ENCODE measurements at regions not wholly inside any gene's neighbourhood (a gene's known extent, or its start where the extent isn't known, plus 50 kb on each side); places are given as distances from the start of the nearest gene placed in this dataset.

GRCh38 chr15:46266661-46267060 lies 631.8 kb downstream of the SQOR start:
- DNase-seq = no peak

- no peak for DNase-seq
Measured at GRCh38 chr15:46270481-46271147, 635.8 kb downstream of the SQOR start.

GRCh38 chr15:46275701-46276100 lies 640.9 kb downstream of the SQOR start:
- DNase-seq = no peak

GRCh38 chr15:46277451-46277850 lies 642.6 kb downstream of the SQOR start:
- DNase-seq = no peak

GRCh38 chr15:46278062-46278461 lies 643.2 kb downstream of the SQOR start:
- DNase-seq = peak; percentile 90

GRCh38 chr15:46278486-46279090 lies 643.8 kb downstream of the SQOR start:
- DNase-seq = peak; percentile 81

- DNase-seq = peak; percentile 42
Measured at GRCh38 chr15:46280762-46281542, 646.1 kb downstream of the SQOR start.

GRCh38 chr15:46293550-46293949 lies 658.7 kb downstream of the SQOR start:
- no peak for DNase-seq

- no peak for DNase-seq
Measured at GRCh38 chr15:46296002-46296401, 661.2 kb downstream of the SQOR start.

- DNase-seq = no peak
Measured at GRCh38 chr15:46296797-46297196, 662.0 kb downstream of the SQOR start.

- DNase-seq = no peak
Measured at GRCh38 chr15:46297766-46298165, 662.9 kb downstream of the SQOR start.

- DNase-seq = no peak
Measured at GRCh38 chr15:46300716-46301115, 665.9 kb downstream of the SQOR start.

GRCh38 chr15:46301291-46301690 lies 666.5 kb downstream of the SQOR start:
- DNase-seq = no peak

GRCh38 chr15:46301826-46302225 lies 667.0 kb downstream of the SQOR start:
- DNase-seq = no peak

GRCh38 chr15:46304321-46304720 lies 669.5 kb downstream of the SQOR start:
- no peak for DNase-seq

- DNase-seq = no peak
Measured at GRCh38 chr15:46307746-46308145, 672.9 kb downstream of the SQOR start.

- peak; percentile 6 for DNase-seq
Measured at GRCh38 chr15:46309914-46310313, 675.1 kb downstream of the SQOR start.

GRCh38 chr15:46312133-46312740 lies 677.4 kb downstream of the SQOR start:
- DNase-seq = peak; percentile 80

- peak; percentile 9 for DNase-seq
Measured at GRCh38 chr15:46315434-46315833, 680.6 kb downstream of the SQOR start.

- no peak for DNase-seq
Measured at GRCh38 chr15:46316024-46316423, 681.2 kb downstream of the SQOR start.

- DNase-seq = no peak
Measured at GRCh38 chr15:46317029-46317428, 682.2 kb downstream of the SQOR start.

GRCh38 chr15:46322753-46323152 lies 687.9 kb downstream of the SQOR start:
- no peak for DNase-seq

GRCh38 chr15:46326173-46326572 lies 691.3 kb downstream of the SQOR start:
- no peak for DNase-seq

- DNase-seq = no peak
Measured at GRCh38 chr15:46328821-46329220, 694.0 kb downstream of the SQOR start.
